Embryonic facial prominence (tissue), 1 donor: ENCODE measurements at regions not wholly inside any gene's neighbourhood (a gene's known extent, or its start where the extent isn't known, plus 50 kb on each side); places are given as distances from the start of the nearest gene placed in this dataset.

Source experiments
- DNase-seq: peaks from one replicate; pipeline ENCODE4 v3.0.0-alpha.2; 2016; ENCODE audit errors: extremely low spot score

- DNase-seq, result no peak
Measured at GRCh38 chr6:135798751-135799515, 52.6 kb upstream of the PDE7B start.
